Osteocyte (in vitro differentiated cells): ENCODE measurements at regions not wholly inside any gene's neighbourhood (a gene's known extent, or its start where the extent isn't known, plus 50 kb on each side); places are given as distances from the start of the nearest gene placed in this dataset.

Experiments
- DNase-seq: peaks from one replicate; pipeline ENCODE4 v3.0.0; 2021; ENCODE audit warnings: mixed read lengths; ENCODE audit not compliant: unreplicated experiment; ENCODE audit errors: extremely low spot score
- H3K27ac Mint-ChIP-seq: one replicate; pipeline ENCODE4 v1.8.0; 2021; ENCODE audit warnings: mild to moderate bottlenecking, mixed read lengths; ENCODE audit not compliant: unreplicated experiment
- H3K27me3 Mint-ChIP-seq: one replicate; pipeline ENCODE4 v1.8.0; 2021; ENCODE audit warnings: mixed read lengths; ENCODE audit not compliant: unreplicated experiment
- H3K36me3 Mint-ChIP-seq: one replicate; pipeline ENCODE4 v1.8.0; 2021; ENCODE audit warnings: mixed read lengths; ENCODE audit not compliant: unreplicated experiment
- H3K4me1 Mint-ChIP-seq: one replicate; pipeline ENCODE4 v1.8.0; 2021; ENCODE audit warnings: mixed read lengths; ENCODE audit not compliant: unreplicated experiment
- H3K4me3 Mint-ChIP-seq: one replicate; pipeline ENCODE4 v1.8.0; 2021; ENCODE audit warnings: mild to moderate bottlenecking, moderate library complexity, mixed read lengths; ENCODE audit not compliant: unreplicated experiment
- H3K9me3 Mint-ChIP-seq: one replicate; pipeline ENCODE4 v1.8.0; 2021; ENCODE audit warnings: mixed read lengths; ENCODE audit not compliant: unreplicated experiment
- TF ChIP-seq, protein P1 (sequence below): fragments of 200-600 bp; sonication (generic); IDR thresholded peaks from 2 replicates; pipeline ENCODE4 v1.5.0; 2021; ENCODE audit warnings: antibody characterized with exemption, mild to moderate bottlenecking, moderate library complexity

DNA sequence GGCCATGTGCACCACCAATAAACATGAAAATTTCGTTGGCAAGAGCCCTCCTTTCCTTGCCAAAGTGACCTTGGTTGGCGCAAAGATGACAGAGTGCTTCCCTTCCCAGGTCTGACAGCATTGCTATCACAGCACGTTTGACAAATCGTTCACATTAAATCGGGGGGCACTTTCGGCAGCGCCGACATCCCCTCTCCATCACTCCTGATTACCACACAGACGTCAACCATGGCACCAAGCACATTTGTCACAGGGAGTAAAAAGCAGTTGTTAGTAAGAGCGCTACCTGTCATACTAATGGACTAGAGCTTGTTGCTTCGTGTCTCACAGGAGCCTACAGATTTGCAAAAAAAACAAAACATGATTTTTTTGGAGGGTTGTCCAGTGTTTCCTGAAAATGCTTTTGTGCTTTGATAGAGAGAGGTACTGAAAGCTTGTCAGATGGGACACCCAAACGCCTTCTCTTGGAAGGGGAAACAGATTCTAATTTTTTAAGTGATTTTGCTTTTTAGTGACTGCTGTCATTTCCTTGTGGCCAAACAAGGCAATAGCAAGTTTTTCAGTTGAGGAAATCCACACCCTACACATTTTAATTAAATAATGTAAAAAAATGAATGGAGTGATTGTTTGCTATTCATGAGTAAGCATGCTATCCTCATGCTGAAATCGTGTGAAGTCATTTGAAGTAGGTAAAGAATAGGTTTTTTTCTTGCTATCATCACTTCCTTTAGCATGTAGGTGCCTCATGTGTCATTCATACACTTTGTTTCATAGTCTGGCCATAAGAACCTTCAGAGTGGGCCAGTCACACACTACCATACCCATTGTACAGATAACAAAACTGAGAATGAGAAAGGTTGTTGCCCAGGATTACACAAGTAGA is 682.8 kb upstream of the WWC1 start:
- no peaks in the 10 kb centered on the region for H3K36me3 Mint-ChIP-seq
- no peak for DNase-seq
- TF ChIP-seq, protein P1, sequence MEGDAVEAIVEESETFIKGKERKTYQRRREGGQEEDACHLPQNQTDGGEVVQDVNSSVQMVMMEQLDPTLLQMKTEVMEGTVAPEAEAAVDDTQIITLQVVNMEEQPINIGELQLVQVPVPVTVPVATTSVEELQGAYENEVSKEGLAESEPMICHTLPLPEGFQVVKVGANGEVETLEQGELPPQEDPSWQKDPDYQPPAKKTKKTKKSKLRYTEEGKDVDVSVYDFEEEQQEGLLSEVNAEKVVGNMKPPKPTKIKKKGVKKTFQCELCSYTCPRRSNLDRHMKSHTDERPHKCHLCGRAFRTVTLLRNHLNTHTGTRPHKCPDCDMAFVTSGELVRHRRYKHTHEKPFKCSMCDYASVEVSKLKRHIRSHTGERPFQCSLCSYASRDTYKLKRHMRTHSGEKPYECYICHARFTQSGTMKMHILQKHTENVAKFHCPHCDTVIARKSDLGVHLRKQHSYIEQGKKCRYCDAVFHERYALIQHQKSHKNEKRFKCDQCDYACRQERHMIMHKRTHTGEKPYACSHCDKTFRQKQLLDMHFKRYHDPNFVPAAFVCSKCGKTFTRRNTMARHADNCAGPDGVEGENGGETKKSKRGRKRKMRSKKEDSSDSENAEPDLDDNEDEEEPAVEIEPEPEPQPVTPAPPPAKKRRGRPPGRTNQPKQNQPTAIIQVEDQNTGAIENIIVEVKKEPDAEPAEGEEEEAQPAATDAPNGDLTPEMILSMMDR, result no peak
- H3K9me3 Mint-ChIP-seq, result no peaks in the 10 kb centered on the region
- no peak overlapping the region for H3K27ac Mint-ChIP-seq
- H3K4me3 Mint-ChIP-seq, result no peak overlapping the region
- no peaks in the 10 kb centered on the region for H3K27me3 Mint-ChIP-seq
- H3K4me1 Mint-ChIP-seq, result no peaks in the 10 kb centered on the region

DNA sequence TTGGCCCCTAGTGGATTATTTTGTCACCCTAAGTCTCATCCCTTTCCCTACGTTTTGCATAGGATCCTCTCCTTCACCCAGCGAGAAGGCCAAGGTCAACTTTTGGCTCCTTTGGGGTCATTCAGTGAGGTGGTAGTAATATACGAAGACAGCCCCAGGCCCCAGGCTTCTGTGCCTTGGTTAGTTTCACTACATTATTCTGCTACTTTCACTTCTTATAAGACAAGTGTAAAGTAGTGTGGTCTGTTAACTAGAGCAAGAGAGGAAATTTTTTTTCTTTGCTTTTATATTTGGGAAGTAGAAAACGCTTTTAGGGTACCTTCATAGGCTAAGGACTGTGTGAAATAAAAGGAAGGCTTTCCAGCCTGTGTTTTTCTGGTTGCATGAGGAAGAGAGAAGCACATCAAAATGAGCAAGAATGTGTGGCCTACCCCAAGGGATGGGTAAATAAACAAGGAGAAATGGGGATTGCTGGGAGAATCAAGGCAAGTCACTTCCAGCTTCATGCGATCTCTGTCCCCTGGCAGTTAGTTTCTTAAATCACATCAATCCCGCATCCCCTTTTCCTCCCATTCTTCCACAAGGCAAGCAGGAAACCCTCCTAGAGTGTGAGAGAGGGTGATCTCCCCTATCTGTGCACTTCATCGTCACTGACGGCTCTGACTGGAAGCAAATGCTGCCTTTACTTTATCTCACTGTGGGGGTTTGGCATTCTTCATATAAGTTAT is 677.0 kb upstream of the WWC1 start:
- no peaks in the 10 kb centered on the region for H3K9me3 Mint-ChIP-seq
- H3K27me3 Mint-ChIP-seq, result no peaks in the 10 kb centered on the region
- no peaks in the 10 kb centered on the region for H3K4me1 Mint-ChIP-seq
- H3K36me3 Mint-ChIP-seq, result no peaks in the 10 kb centered on the region
- TF ChIP-seq, protein P1, result no peak
- H3K4me3 Mint-ChIP-seq, result no peak overlapping the region
- DNase-seq, result no peak
- H3K27ac Mint-ChIP-seq, result no peak overlapping the region

DNA sequence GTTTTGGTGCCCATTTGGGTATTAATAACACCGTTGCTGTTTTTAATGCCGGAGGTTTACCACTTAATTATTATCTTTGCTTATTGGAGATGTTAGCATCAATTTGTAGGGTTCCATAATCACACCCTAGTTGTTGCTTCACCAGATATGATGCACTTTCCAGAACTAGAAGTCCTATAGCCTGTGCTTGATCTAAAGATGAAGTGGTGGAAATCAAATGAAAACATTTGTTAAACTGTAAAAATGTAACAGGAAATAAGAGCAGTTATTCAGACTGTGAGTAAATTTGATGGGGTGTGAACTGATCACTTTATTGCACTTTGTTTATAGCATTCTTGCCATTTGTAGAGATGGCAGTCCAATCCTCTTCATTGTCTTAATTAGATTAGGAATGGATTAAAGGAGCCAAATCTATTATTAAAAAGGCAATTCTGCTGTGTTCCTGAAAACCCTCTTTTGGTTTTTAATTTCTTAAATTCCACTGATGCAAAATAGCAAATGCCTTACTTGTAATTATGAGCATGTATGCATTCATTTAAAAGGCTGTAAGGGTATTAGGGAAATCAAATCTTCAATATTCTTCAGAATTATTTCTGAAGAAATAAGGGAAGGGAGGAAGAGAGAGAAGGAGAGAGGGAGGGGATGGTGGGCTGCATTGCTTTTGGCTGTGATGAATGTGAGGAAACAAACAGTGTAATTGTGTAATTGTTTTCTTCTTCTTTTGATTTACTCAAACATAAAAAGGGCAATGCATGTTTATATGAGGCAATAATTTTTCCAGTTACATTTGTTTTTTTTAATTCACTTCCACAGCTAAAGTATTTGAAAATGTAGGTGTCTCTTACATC is 675.2 kb upstream of the WWC1 start:
- Mint-ChIP-seq H3K4me3 (no peak overlapping the region), H3K4me1 (no peaks in the 10 kb centered on the region), H3K27ac (no peak overlapping the region), H3K9me3 (no peaks in the 10 kb centered on the region), H3K27me3 (no peaks in the 10 kb centered on the region), H3K36me3 (no peaks in the 10 kb centered on the region)
- DNase-seq, result no peak
- TF ChIP-seq, protein P1, result no peak

GRCh38 chr5:167623354-167623753 is 668.1 kb upstream of the WWC1 start:
- Mint-ChIP-seq H3K36me3 (peaks cover 1% of the 10 kb centered on the region), H3K4me3 (no peak overlapping the region), H3K27me3 (no peaks in the 10 kb centered on the region), H3K4me1 (peaks cover 4% of the 10 kb centered on the region), H3K9me3 (peaks cover 8% of the 10 kb centered on the region), H3K27ac (no peak overlapping the region)
- DNase-seq, result no peak
- TF ChIP-seq, protein P1, result no peak
